ENCODE measurements at regions not wholly inside any gene's neighbourhood (a gene's known extent, or its start where the extent isn't known, plus 50 kb on each side); places are given as distances from the start of the nearest gene placed in this dataset.

DNA sequence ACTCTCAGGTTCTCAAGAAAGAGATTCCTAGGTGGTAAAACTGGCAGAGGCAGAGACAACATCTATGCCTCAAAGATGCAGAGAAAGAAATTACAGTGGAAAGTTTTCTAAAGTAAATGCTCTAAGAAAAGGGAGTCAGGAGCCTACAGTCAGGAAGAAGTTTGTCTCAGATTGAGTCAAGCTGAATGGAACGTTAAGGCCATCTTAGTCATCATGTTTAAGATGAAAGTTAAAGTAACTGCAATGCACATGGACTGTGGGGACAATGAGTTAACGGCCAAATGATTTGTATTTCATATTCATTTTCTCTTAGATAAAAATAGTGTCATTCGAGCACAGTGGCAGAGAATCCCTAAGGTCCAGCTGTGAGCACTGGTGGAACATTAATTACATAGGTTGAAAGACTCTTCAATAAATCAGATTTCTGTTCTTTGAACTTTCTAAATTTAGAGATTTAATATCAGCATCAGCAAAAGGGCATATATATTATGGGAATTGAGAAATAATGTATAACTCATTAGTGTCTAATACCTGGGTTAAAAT, 384.6 kb downstream of the DTHD1 start:
- DNase-seq (no peak), FAIRE-seq (no peak)
- no peak for TF ChIP-seq CTCF (IDR thresholded peaks at IDR 0.05; ENCODE audit: borderline replicate concordance, extremely low read depth, insufficient read depth)

GRCh38 chr4:36675436-36675835, 394.0 kb downstream of the DTHD1 start:
- Histone ChIP-seq H3K27ac (ENCODE audit: low read depth in 2 of 2, low read length in 2 of 2) (no peak overlapping the region), H3K9me3 (ENCODE audit: control insufficient read depth in 2 of 3, insufficient read depth in 1 of 3, low read length in 3 of 3) (no peaks in the 10 kb centered on the region), H3K36me3 (ENCODE audit: control insufficient read depth in 2 of 3, insufficient read depth in 3 of 3, low read length in 3 of 3) (no peaks in the 10 kb centered on the region), H3K9ac (ENCODE audit: low read length in 3 of 3) (no peak overlapping the region), H3K4me3 (ENCODE audit: low read length in 3 of 3) (no peak overlapping the region), H3K27me3 (ENCODE audit: control insufficient read depth, insufficient read depth, low read length) (no peaks in the 10 kb centered on the region), H3K4me1 (ENCODE audit: control insufficient read depth in 2 of 3, insufficient read depth in 2 of 3, low read depth in 1 of 3, low read length in 3 of 3) (no peaks in the 10 kb centered on the region)
- TF ChIP-seq CTCF (IDR thresholded peaks at IDR 0.05; ENCODE audit: borderline replicate concordance, extremely low read depth, insufficient read depth) = no peak
- intact Hi-C loops (cut with DNase I) = no loop called here
- FAIRE-seq (no peak), DNase-seq (no peak)

More for the DNA sequence above, 384.6 kb downstream of the DTHD1 start:
- Histone ChIP-seq H3K27me3 (ENCODE audit: control insufficient read depth, insufficient read depth, low read length) (no peaks in the 10 kb centered on the region), H3K4me3 (ENCODE audit: low read length in 3 of 3) (no peak overlapping the region), H3K9me3 (ENCODE audit: control insufficient read depth in 2 of 3, insufficient read depth in 1 of 3, low read length in 3 of 3) (peaks cover 0 to 4% (median 0%) of the 10 kb centered on the region in 3 donors), H3K27ac (ENCODE audit: low read depth in 2 of 2, low read length in 2 of 2) (no peak overlapping the region), H3K4me1 (ENCODE audit: control insufficient read depth in 2 of 3, insufficient read depth in 2 of 3, low read depth in 1 of 3, low read length in 3 of 3) (no peaks in the 10 kb centered on the region), H3K36me3 (ENCODE audit: control insufficient read depth in 2 of 3, insufficient read depth in 3 of 3, low read length in 3 of 3) (no peaks in the 10 kb centered on the region), H3K9ac (ENCODE audit: low read length in 3 of 3) (no peak overlapping the region)
- intact Hi-C loops (cut with DNase I) = no loop called here

GRCh38 chr4:36676139-36677050, 395.0 kb downstream of the DTHD1 start:
- H3K27me3 ChIP-seq (ENCODE audit: control insufficient read depth, insufficient read depth, low read length) = no peaks in the 10 kb centered on the region
- H3K9me3 ChIP-seq (ENCODE audit: control insufficient read depth in 2 of 3, insufficient read depth in 1 of 3, low read length in 3 of 3) = no peaks in the 10 kb centered on the region
- no peaks in the 10 kb centered on the region for H3K4me1 ChIP-seq (ENCODE audit: control insufficient read depth in 2 of 3, insufficient read depth in 2 of 3, low read depth in 1 of 3, low read length in 3 of 3)
- no peak overlapping the region for H3K27ac ChIP-seq (ENCODE audit: low read depth in 2 of 2, low read length in 2 of 2)
- H3K4me3 ChIP-seq (ENCODE audit: low read length in 3 of 3) = no peak overlapping the region
- TF ChIP-seq CTCF (IDR thresholded peaks at IDR 0.05; ENCODE audit: borderline replicate concordance, extremely low read depth, insufficient read depth) = no peak
- DNase-seq (peak in 2 of 5 donors; percentile 27 to 61), FAIRE-seq (no peak)
- no peaks in the 10 kb centered on the region for H3K36me3 ChIP-seq (ENCODE audit: control insufficient read depth in 2 of 3, insufficient read depth in 3 of 3, low read length in 3 of 3)
- no peak overlapping the region for H3K9ac ChIP-seq (ENCODE audit: low read length in 3 of 3)
- intact Hi-C loops (cut with DNase I) = no loop called here
